ENCODE measurements at regions not wholly inside any gene's neighbourhood (a gene's known extent, or its start where the extent isn't known, plus 50 kb on each side); places are given as distances from the start of the nearest gene placed in this dataset.

DNA sequence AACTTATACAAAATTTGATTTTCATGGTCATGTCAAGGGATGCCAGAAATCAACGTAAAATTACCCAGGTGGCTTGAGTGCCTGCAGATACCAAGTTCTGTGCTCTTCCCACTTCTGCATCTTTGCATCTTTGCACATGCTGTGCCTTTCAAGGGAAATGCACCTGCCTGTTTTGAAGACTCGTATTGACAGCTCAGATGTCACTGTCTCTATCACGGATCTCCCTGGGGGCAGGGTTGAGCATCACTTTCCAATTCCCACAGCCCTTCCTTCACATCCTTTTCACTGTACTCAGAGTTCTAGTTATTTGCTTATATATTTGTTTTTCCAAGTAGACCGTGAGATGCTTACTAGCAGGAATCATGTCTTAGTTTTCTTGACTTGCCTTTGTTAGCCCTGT is 274.2 kb downstream of the CDH26 start:
- no peaks in the 10 kb centered on the region for H3K9me3 ChIP-seq (ENCODE audit: control insufficient read depth, insufficient read depth, low read depth, low read length)
- no peaks in the 10 kb centered on the region for H3K36me3 ChIP-seq (ENCODE audit: control insufficient read depth, insufficient read depth, low read length)
- TF ChIP-seq TCF7L2 (IDR thresholded peaks at IDR 0.05; ENCODE audit: low read depth, low read length): no peak
- TF ChIP-seq, protein P1, sequence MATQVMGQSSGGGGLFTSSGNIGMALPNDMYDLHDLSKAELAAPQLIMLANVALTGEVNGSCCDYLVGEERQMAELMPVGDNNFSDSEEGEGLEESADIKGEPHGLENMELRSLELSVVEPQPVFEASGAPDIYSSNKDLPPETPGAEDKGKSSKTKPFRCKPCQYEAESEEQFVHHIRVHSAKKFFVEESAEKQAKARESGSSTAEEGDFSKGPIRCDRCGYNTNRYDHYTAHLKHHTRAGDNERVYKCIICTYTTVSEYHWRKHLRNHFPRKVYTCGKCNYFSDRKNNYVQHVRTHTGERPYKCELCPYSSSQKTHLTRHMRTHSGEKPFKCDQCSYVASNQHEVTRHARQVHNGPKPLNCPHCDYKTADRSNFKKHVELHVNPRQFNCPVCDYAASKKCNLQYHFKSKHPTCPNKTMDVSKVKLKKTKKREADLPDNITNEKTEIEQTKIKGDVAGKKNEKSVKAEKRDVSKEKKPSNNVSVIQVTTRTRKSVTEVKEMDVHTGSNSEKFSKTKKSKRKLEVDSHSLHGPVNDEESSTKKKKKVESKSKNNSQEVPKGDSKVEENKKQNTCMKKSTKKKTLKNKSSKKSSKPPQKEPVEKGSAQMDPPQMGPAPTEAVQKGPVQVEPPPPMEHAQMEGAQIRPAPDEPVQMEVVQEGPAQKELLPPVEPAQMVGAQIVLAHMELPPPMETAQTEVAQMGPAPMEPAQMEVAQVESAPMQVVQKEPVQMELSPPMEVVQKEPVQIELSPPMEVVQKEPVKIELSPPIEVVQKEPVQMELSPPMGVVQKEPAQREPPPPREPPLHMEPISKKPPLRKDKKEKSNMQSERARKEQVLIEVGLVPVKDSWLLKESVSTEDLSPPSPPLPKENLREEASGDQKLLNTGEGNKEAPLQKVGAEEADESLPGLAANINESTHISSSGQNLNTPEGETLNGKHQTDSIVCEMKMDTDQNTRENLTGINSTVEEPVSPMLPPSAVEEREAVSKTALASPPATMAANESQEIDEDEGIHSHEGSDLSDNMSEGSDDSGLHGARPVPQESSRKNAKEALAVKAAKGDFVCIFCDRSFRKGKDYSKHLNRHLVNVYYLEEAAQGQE (IDR thresholded peaks at IDR 0.05; ENCODE audit: insufficient read depth in 1 of 2, low read depth in 2 of 2, low read length in 1 of 2): no peak
- TF ChIP-seq POLR2AphosphoS5 (IDR thresholded peaks at IDR 0.05; ENCODE audit: low read depth, low read length): no peak
- TF ChIP-seq, protein P2, sequence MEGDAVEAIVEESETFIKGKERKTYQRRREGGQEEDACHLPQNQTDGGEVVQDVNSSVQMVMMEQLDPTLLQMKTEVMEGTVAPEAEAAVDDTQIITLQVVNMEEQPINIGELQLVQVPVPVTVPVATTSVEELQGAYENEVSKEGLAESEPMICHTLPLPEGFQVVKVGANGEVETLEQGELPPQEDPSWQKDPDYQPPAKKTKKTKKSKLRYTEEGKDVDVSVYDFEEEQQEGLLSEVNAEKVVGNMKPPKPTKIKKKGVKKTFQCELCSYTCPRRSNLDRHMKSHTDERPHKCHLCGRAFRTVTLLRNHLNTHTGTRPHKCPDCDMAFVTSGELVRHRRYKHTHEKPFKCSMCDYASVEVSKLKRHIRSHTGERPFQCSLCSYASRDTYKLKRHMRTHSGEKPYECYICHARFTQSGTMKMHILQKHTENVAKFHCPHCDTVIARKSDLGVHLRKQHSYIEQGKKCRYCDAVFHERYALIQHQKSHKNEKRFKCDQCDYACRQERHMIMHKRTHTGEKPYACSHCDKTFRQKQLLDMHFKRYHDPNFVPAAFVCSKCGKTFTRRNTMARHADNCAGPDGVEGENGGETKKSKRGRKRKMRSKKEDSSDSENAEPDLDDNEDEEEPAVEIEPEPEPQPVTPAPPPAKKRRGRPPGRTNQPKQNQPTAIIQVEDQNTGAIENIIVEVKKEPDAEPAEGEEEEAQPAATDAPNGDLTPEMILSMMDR (IDR thresholded peaks at IDR 0.05): no peak
- TF ChIP-seq SIN3A (IDR thresholded peaks at IDR 0.05; ENCODE audit: borderline replicate concordance, insufficient read depth, low read depth, low read length): no peak
- H3K27ac ChIP-seq (ENCODE audit: low read length): no peak overlapping the region
- DNase-seq (ENCODE audit: low read depth, low spot score): no peak
- no peaks in the 10 kb centered on the region for H3K27me3 ChIP-seq (ENCODE audit: control insufficient read depth, insufficient read depth, low read length)
- intact Hi-C loops (cut with micrococcal nuclease; ENCODE audit: unreplicated experiment): no loop called here
- H3K4me1 ChIP-seq (ENCODE audit: control insufficient read depth, insufficient read depth, low read length): no peaks in the 10 kb centered on the region
- H3K4me3 ChIP-seq (ENCODE audit: low read depth in 2 of 2, low read length in 2 of 2): no peak overlapping the region
- in situ Hi-C loops (cut with HindIII; ENCODE audit: low pct_unique_long_range_greater_than_20kb, low sequenced_read_pairs): no loop called here
- ChIA-PET POLR2A (no interaction called here), CTCF (no interaction called here)
- ATAC-seq: no peak
- BruUV-seq (replicated peaks): no TSS peak

DNA sequence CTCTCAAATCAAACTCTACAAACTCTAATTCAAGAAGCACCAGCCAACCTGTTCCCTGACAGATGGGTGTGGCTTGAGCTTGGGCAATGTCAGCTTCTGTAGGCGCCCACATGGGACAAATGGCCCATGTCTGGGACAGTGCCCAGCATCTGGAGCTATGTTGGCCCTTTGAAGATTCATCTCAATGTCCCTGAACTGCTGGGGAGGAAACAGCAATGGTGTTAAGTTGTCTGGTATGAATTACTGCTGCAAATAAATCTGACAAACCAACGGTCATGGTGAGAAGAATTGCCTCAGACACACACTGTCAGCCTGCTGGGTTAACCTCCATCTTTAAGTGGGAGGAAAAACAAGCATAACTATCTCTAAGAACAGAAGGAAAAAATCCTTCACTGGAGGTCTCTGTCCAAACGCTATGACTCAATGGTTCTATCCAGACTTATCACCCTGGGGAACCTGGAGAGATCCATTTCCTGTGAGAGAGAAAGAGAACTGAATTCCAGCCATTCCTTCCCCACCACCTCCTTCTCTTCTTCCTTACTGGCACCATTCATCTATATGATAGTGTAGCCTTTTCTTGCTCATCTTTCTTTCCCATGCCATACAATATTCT is 274.9 kb downstream of the CDH26 start:
- in situ Hi-C loops (cut with HindIII; ENCODE audit: low pct_unique_long_range_greater_than_20kb, low sequenced_read_pairs) (no loop called here), intact Hi-C loops (cut with micrococcal nuclease; ENCODE audit: unreplicated experiment) (no loop called here)
- ChIA-PET POLR2A (no interaction called here), CTCF (no interaction called here)
- no TSS peak for BruUV-seq (replicated peaks)
- no peak overlapping the region for H3K4me3 ChIP-seq (ENCODE audit: low read depth in 2 of 2, low read length in 2 of 2)
- no peak for ATAC-seq
- H3K36me3 ChIP-seq (ENCODE audit: control insufficient read depth, insufficient read depth, low read length): no peaks in the 10 kb centered on the region
- DNase-seq (ENCODE audit: low read depth, low spot score): no peak
- no peak for TF ChIP-seq POLR2AphosphoS5 (IDR thresholded peaks at IDR 0.05; ENCODE audit: low read depth, low read length)
- TF ChIP-seq, protein P2 (IDR thresholded peaks at IDR 0.05): no peak
- no peak for TF ChIP-seq SIN3A (IDR thresholded peaks at IDR 0.05; ENCODE audit: borderline replicate concordance, insufficient read depth, low read depth, low read length)
- TF ChIP-seq TCF7L2 (IDR thresholded peaks at IDR 0.05; ENCODE audit: low read depth, low read length): no peak
- TF ChIP-seq, protein P1 (IDR thresholded peaks at IDR 0.05; ENCODE audit: insufficient read depth in 1 of 2, low read depth in 2 of 2, low read length in 1 of 2): no peak
- no peak overlapping the region for H3K27ac ChIP-seq (ENCODE audit: low read length)
- H3K27me3 ChIP-seq (ENCODE audit: control insufficient read depth, insufficient read depth, low read length): no peaks in the 10 kb centered on the region; the same call in 1 of the 2 replicates
- no peaks in the 10 kb centered on the region for H3K9me3 ChIP-seq (ENCODE audit: control insufficient read depth, insufficient read depth, low read depth, low read length)
- H3K4me1 ChIP-seq (ENCODE audit: control insufficient read depth, insufficient read depth, low read length): no peaks in the 10 kb centered on the region

Measured in Panc1 (cell line).